ENCODE measurements at regions not wholly inside any gene's neighbourhood (a gene's known extent, or its start where the extent isn't known, plus 50 kb on each side); places are given as distances from the start of the nearest gene placed in this dataset.

- no peak overlapping the region for H3K4me3 ChIP-seq (ENCODE audit: low read depth, low read length)
- TF ChIP-seq CTCF (IDR thresholded peaks at IDR 0.05; ENCODE audit: borderline replicate concordance, insufficient read depth, low read depth, low read length), result no peak
Observed at GRCh38 chr18:990197-990596, 85.5 kb downstream of the ADCYAP1 start.

GRCh38 chr18:991441-991840, 86.8 kb downstream of the ADCYAP1 start:
- H3K4me3 ChIP-seq (ENCODE audit: low read depth, low read length), result no peak overlapping the region
- TF ChIP-seq CTCF (IDR thresholded peaks at IDR 0.05; ENCODE audit: borderline replicate concordance, insufficient read depth, low read depth, low read length), result no peak

- no peak overlapping the region for H3K4me3 ChIP-seq (ENCODE audit: low read depth, low read length)
- no peak for TF ChIP-seq CTCF (IDR thresholded peaks at IDR 0.05; ENCODE audit: borderline replicate concordance, insufficient read depth, low read depth, low read length)
Observed at GRCh38 chr18:993560-993959, 88.9 kb downstream of the ADCYAP1 start.

- TF ChIP-seq CTCF (IDR thresholded peaks at IDR 0.05; ENCODE audit: borderline replicate concordance, insufficient read depth, low read depth, low read length), result no peak
- no peak overlapping the region for H3K4me3 ChIP-seq (ENCODE audit: low read depth, low read length)
Observed at GRCh38 chr18:995629-996028, 91.0 kb downstream of the ADCYAP1 start.

GRCh38 chr18:997499-997898, 92.8 kb downstream of the ADCYAP1 start:
- no peak for TF ChIP-seq CTCF (IDR thresholded peaks at IDR 0.05; ENCODE audit: borderline replicate concordance, insufficient read depth, low read depth, low read length)
- H3K4me3 ChIP-seq (ENCODE audit: low read depth, low read length), result no peak overlapping the region

GRCh38 chr18:998936-999335, 94.3 kb downstream of the ADCYAP1 start:
- TF ChIP-seq CTCF (IDR thresholded peaks at IDR 0.05; ENCODE audit: borderline replicate concordance, insufficient read depth, low read depth, low read length), result no peak
- H3K4me3 ChIP-seq (ENCODE audit: low read depth, low read length), result no peak overlapping the region

- no peak for TF ChIP-seq CTCF (IDR thresholded peaks at IDR 0.05; ENCODE audit: borderline replicate concordance, insufficient read depth, low read depth, low read length)
Observed at GRCh38 chr18:1002653-1003178, 98.0 kb downstream of the ADCYAP1 start.

More at GRCh38 chr18:1002653-1003178, 98.0 kb downstream of the ADCYAP1 start:
- no peak overlapping the region for H3K4me3 ChIP-seq (ENCODE audit: low read depth, low read length)

Measured in GM12875 (cell line).